ENCODE measurements at regions not wholly inside any gene's neighbourhood (a gene's known extent, or its start where the extent isn't known, plus 50 kb on each side); places are given as distances from the start of the nearest gene placed in this dataset.
"Not testable (repeated sequence)": the region's sequence is repeated elsewhere in the genome, so short reads cannot be mapped to it uniquely, and the experiment has no call there.

DNA sequence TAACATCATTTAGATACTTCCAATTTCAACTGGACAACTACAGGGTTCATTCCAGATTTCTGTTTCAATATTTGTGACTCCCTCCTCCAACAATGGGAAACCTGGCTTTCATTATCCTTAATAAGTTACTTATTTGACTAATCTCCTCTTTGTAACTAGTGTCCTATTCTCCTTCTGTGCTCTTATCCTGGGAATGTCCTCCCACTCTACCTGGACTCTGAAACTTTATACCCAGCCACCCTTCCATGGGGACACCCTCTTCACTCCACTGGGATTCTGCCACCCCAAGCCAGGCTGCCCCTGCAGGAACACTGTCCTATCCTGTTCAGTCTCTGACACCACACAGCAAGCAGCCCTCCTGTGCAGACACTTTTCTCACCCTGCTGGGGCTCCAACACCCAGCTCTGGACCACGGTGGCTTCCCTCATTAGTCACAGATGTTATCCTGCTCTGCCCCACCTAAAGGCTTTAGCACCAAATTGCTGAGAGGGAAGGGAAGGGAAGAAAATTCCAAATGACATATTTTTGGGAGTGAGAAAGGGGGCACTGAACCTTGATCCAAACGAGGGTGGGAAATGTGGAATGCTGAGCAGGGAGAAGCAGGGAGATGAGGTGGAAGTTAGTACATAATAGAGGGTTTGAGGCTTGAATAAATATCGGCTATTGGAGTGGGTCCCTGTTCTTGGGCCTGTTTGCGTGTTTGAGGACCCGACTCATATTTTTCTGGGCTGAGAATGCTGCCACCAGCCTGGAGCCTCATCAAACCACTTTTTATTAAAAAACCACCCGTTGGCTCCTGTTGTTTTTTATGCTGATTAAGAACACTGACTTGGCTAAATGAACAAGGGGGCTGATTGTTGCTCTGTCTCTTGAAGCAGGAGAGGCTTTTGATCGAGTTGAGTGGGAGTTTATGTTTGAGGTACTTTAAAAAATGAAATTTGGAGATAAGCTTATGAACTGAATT, 54.0 kb upstream of the AKIRIN2 start:
- H2BK12ac ChIP-seq (ENCODE audit: low read length): no peak overlapping the region
- no peaks in the 10 kb centered on the region for H3K79me1 ChIP-seq (ENCODE audit: low read depth, low read length)
- no peak for DNase-seq (ENCODE audit: low spot score)
- H3K18ac ChIP-seq (ENCODE audit: low read length): no peak overlapping the region
- no peak overlapping the region for H3K27ac ChIP-seq (replicated peaks; ENCODE audit: low read length)
- no peaks in the 10 kb centered on the region for H3K9me3 ChIP-seq (replicated peaks in 1 of 2; ENCODE audit: control insufficient read depth in 2 of 2, insufficient read depth in 1 of 2, low read depth in 1 of 2, low read length in 2 of 2)
- H3K4me2 ChIP-seq (ENCODE audit: insufficient read depth, low read length, poor library complexity, severe bottlenecking): no peak overlapping the region
- H3K36me3 ChIP-seq (replicated peaks in 1 of 2; ENCODE audit: control insufficient read depth in 2 of 2, insufficient read depth in 2 of 2, low read length in 2 of 2): no peaks in the 10 kb centered on the region
- H2BK120ac ChIP-seq (ENCODE audit: low read depth, low read length): no peak overlapping the region
- H2AK5ac ChIP-seq (ENCODE audit: low read depth, low read length): no peak overlapping the region
- no peak overlapping the region for H2BK15ac ChIP-seq (ENCODE audit: low read length)
- no peak overlapping the region for H3K4ac ChIP-seq (ENCODE audit: low read length)
- H3K4me1 ChIP-seq (ENCODE audit: control insufficient read depth in 2 of 2, insufficient read depth in 1 of 2, low read depth in 1 of 2, low read length in 2 of 2): peaks cover 0 to 3% of the 10 kb centered on the region in 2 donors
- WGBS, 2 donors (ENCODE audit: extremely low coverage in 2 of 2, insufficient read length in 2 of 2, insufficient replicate concordance in 1 of 2): no CpG with 5 or more reads among the region's 7 CpGs
- H3K23ac ChIP-seq (ENCODE audit: low read depth, low read length, poor library complexity): no peak overlapping the region
- H3K14ac ChIP-seq (ENCODE audit: low read length): no peak overlapping the region
- H4K91ac ChIP-seq (ENCODE audit: low read depth, low read length, poor library complexity): no peak overlapping the region
- no peak overlapping the region for H3K9ac ChIP-seq (ENCODE audit: low read depth, low read length, poor library complexity)
- H2BK5ac ChIP-seq (ENCODE audit: low read length): no peak overlapping the region
- no peak overlapping the region for H4K8ac ChIP-seq (ENCODE audit: low read depth, low read length)
- no peak overlapping the region for H2AFZ ChIP-seq (ENCODE audit: low read length)
- no peaks in the 10 kb centered on the region for H3K27me3 ChIP-seq (ENCODE audit: control insufficient read depth in 3 of 3, insufficient read depth in 3 of 3, low read depth in 1 of 3, low read length in 3 of 3)
- H3K4me3 ChIP-seq (ENCODE audit: low read length in 2 of 2): no peak overlapping the region

DNA sequence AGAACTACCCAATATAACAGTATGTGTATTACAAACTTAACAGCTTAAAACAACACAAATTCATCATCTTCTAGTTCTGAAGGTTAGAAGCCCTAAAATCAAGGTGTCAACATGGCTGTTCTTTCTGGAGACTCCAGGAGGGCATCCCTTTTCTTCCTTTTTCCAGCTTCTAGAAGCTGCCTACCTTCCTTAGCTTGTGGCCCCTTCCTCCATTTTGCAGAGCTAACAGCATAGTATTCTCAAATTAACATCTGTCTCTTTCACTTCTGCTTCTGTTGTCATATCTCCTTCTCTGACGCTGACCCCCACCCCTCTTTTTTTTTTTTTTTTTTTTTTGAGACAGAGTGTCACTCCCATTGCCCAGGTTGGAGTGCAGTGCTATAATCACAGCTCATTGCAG, 52.8 kb upstream of the AKIRIN2 start:
- H3K27ac ChIP-seq (replicated peaks; ENCODE audit: low read length): no peak overlapping the region
- no CpG with 5 or more reads among the region's 1 CpG for WGBS, 2 donors (ENCODE audit: extremely low coverage in 2 of 2, insufficient read length in 2 of 2, insufficient replicate concordance in 1 of 2)

DNA sequence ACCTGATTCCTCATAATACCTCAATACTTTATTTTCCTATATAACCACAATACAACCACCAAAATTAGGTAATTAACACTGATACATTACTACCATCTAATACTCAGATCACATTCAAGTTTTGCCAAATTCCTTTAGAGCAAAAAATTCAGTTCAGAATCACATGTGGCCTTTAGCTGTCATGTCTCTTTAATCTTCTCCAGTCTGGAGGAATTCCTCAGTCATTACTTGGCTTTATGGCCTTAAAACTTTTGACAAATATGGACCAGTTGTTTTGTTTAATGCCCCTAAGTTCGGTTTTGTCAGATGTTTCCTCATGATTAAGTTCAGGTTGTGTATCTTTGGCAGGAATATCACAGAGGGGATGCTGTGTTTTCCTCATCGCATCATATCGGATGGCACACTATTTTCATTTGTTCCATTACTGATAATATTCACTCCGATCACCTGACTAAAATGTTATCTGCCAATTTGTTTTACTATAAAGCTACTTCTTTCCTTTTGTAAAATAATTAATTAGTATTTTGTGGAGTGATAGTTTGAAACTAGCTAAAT, 51.2 kb upstream of the AKIRIN2 start:
- no peak overlapping the region for H2BK12ac ChIP-seq (ENCODE audit: low read length)
- no peak overlapping the region for H3K9ac ChIP-seq (ENCODE audit: low read depth, low read length, poor library complexity)
- H3K4me3 ChIP-seq (ENCODE audit: low read length in 2 of 2): no peak overlapping the region
- no CpG with 5 or more reads among the region's 4 CpGs for WGBS, 2 donors (ENCODE audit: extremely low coverage in 2 of 2, insufficient read length in 2 of 2, insufficient replicate concordance in 1 of 2)
- no peak overlapping the region for H2AFZ ChIP-seq (ENCODE audit: low read length)
- H3K18ac ChIP-seq (ENCODE audit: low read length): no peak overlapping the region
- DNase-seq (ENCODE audit: low spot score): no peak
- H4K91ac ChIP-seq (ENCODE audit: low read depth, low read length, poor library complexity): no peak overlapping the region
- no peak overlapping the region for H3K4me2 ChIP-seq (ENCODE audit: insufficient read depth, low read length, poor library complexity, severe bottlenecking)
- no peak overlapping the region for H4K8ac ChIP-seq (ENCODE audit: low read depth, low read length)
- no peaks in the 10 kb centered on the region for H3K9me3 ChIP-seq (replicated peaks in 1 of 2; ENCODE audit: control insufficient read depth in 2 of 2, insufficient read depth in 1 of 2, low read depth in 1 of 2, low read length in 2 of 2)
- H3K23ac ChIP-seq (ENCODE audit: low read depth, low read length, poor library complexity): no peak overlapping the region
- peaks cover 0 to 3% of the 10 kb centered on the region in 2 donors for H3K4me1 ChIP-seq (ENCODE audit: control insufficient read depth in 2 of 2, insufficient read depth in 1 of 2, low read depth in 1 of 2, low read length in 2 of 2)
- H3K4ac ChIP-seq (ENCODE audit: low read length): no peak overlapping the region
- H3K14ac ChIP-seq (ENCODE audit: low read length): no peak overlapping the region
- no peaks in the 10 kb centered on the region for H3K36me3 ChIP-seq (replicated peaks in 1 of 2; ENCODE audit: control insufficient read depth in 2 of 2, insufficient read depth in 2 of 2, low read length in 2 of 2)
- H3K27ac ChIP-seq (replicated peaks; ENCODE audit: low read length): no peak overlapping the region
- H2BK5ac ChIP-seq (ENCODE audit: low read length): no peak overlapping the region
- no peak overlapping the region for H2AK5ac ChIP-seq (ENCODE audit: low read depth, low read length)
- H2BK15ac ChIP-seq (ENCODE audit: low read length): no peak overlapping the region
- no peaks in the 10 kb centered on the region for H3K79me1 ChIP-seq (ENCODE audit: low read depth, low read length)
- H2BK120ac ChIP-seq (ENCODE audit: low read depth, low read length): no peak overlapping the region
- H3K27me3 ChIP-seq (ENCODE audit: control insufficient read depth in 3 of 3, insufficient read depth in 3 of 3, low read depth in 1 of 3, low read length in 3 of 3): no peaks in the 10 kb centered on the region

More for the DNA sequence above, 52.8 kb upstream of the AKIRIN2 start:
- H3K23ac ChIP-seq (ENCODE audit: low read depth, low read length, poor library complexity): no peak overlapping the region
- no peak overlapping the region for H2AFZ ChIP-seq (ENCODE audit: low read length)
- no peak overlapping the region for H3K18ac ChIP-seq (ENCODE audit: low read length)
- H2BK12ac ChIP-seq (ENCODE audit: low read length): no peak overlapping the region
- no peaks in the 10 kb centered on the region for H3K27me3 ChIP-seq (ENCODE audit: control insufficient read depth in 3 of 3, insufficient read depth in 3 of 3, low read depth in 1 of 3, low read length in 3 of 3)
- no peak overlapping the region for H2BK120ac ChIP-seq (ENCODE audit: low read depth, low read length)
- no peak overlapping the region for H4K91ac ChIP-seq (ENCODE audit: low read depth, low read length, poor library complexity)
- no peak for DNase-seq (ENCODE audit: low spot score)
- H3K4me1 ChIP-seq (ENCODE audit: control insufficient read depth in 2 of 2, insufficient read depth in 1 of 2, low read depth in 1 of 2, low read length in 2 of 2): peaks cover 0 to 3% of the 10 kb centered on the region in 2 donors
- no peak overlapping the region for H4K8ac ChIP-seq (ENCODE audit: low read depth, low read length)
- H3K9ac ChIP-seq (ENCODE audit: low read depth, low read length, poor library complexity): no peak overlapping the region
- H3K14ac ChIP-seq (ENCODE audit: low read length): no peak overlapping the region
- no peak overlapping the region for H3K4me2 ChIP-seq (ENCODE audit: insufficient read depth, low read length, poor library complexity, severe bottlenecking)
- H3K9me3 ChIP-seq (replicated peaks in 1 of 2; ENCODE audit: control insufficient read depth in 2 of 2, insufficient read depth in 1 of 2, low read depth in 1 of 2, low read length in 2 of 2): no peaks in the 10 kb centered on the region
- no peaks in the 10 kb centered on the region for H3K36me3 ChIP-seq (replicated peaks in 1 of 2; ENCODE audit: control insufficient read depth in 2 of 2, insufficient read depth in 2 of 2, low read length in 2 of 2)
- H3K4me3 ChIP-seq (ENCODE audit: low read length in 2 of 2): no peak overlapping the region
- no peak overlapping the region for H3K4ac ChIP-seq (ENCODE audit: low read length)
- no peaks in the 10 kb centered on the region for H3K79me1 ChIP-seq (ENCODE audit: low read depth, low read length)
- H2BK5ac ChIP-seq (ENCODE audit: low read length): no peak overlapping the region
- no peak overlapping the region for H2BK15ac ChIP-seq (ENCODE audit: low read length)
- no peak overlapping the region for H2AK5ac ChIP-seq (ENCODE audit: low read depth, low read length)

DNA sequence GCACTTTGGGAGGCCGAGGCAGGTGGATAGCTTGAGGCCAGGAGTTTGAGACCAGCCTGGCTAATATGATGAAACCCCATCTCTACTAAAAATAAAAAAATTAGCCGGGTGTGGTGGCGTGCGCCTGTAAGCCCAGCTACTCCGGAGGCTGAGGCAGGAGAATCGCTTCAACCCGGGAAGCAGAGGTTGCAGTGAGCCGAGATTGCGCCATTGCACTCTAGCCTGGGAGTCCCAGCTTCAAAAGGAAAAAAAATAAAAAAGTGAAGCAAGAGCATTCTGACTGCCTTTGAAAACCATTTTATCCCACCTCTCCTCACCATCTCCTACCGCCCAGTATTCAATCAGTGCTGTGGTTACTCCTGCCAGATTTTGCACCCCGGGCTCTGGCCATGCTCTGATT, 50.5 kb upstream of the AKIRIN2 start:
- H3K14ac ChIP-seq (ENCODE audit: low read length); H3K4ac ChIP-seq (ENCODE audit: low read length); H3K27me3 ChIP-seq (ENCODE audit: control insufficient read depth in 3 of 3, insufficient read depth in 3 of 3, low read depth in 1 of 3, low read length in 3 of 3); H4K8ac ChIP-seq (ENCODE audit: low read depth, low read length); H3K4me2 ChIP-seq (ENCODE audit: insufficient read depth, low read length, poor library complexity, severe bottlenecking); H2AK5ac ChIP-seq (ENCODE audit: low read depth, low read length); H4K91ac ChIP-seq (ENCODE audit: low read depth, low read length, poor library complexity); H2BK15ac ChIP-seq (ENCODE audit: low read length); H3K4me3 ChIP-seq (ENCODE audit: low read length in 2 of 2); H3K79me1 ChIP-seq (ENCODE audit: low read depth, low read length); H2BK12ac ChIP-seq (ENCODE audit: low read length); H2BK120ac ChIP-seq (ENCODE audit: low read depth, low read length); H2BK5ac ChIP-seq (ENCODE audit: low read length); H3K4me1 ChIP-seq (ENCODE audit: control insufficient read depth in 2 of 2, insufficient read depth in 1 of 2, low read depth in 1 of 2, low read length in 2 of 2); H2AFZ ChIP-seq (ENCODE audit: low read length); H3K23ac ChIP-seq (ENCODE audit: low read depth, low read length, poor library complexity); H3K9me3 ChIP-seq (replicated peaks in 1 of 2; ENCODE audit: control insufficient read depth in 2 of 2, insufficient read depth in 1 of 2, low read depth in 1 of 2, low read length in 2 of 2); H3K27ac ChIP-seq (replicated peaks; ENCODE audit: low read length); H3K9ac ChIP-seq (ENCODE audit: low read depth, low read length, poor library complexity); H3K18ac ChIP-seq (ENCODE audit: low read length); H3K36me3 ChIP-seq (replicated peaks in 1 of 2; ENCODE audit: control insufficient read depth in 2 of 2, insufficient read depth in 2 of 2, low read length in 2 of 2); DNase-seq (ENCODE audit: low spot score): not testable (repeated sequence)
- WGBS, 2 donors (ENCODE audit: extremely low coverage in 2 of 2, insufficient read length in 2 of 2, insufficient replicate concordance in 1 of 2): no CpG with 5 or more reads among the region's 11 CpGs

Data from neuronal stem cell (in vitro differentiated cells).